NCI-H82 (cell line): ENCODE measurements at regions not wholly inside any gene's neighbourhood (a gene's known extent, or its start where the extent isn't known, plus 50 kb on each side); places are given as distances from the start of the nearest gene placed in this dataset.

ENCODE experiments used
- DNase-seq: peaks from one replicate; lab custom pipeline; 2025; lab: John Stamatoyannopoulos, UW

GRCh38 chr9:78806492-78807160 lies 509.7 kb downstream of the PSAT1 start:
- DNase-seq: no peak

- DNase-seq: no peak
Measured at GRCh38 chr9:78807286-78807685, 510.4 kb downstream of the PSAT1 start.

DNA sequence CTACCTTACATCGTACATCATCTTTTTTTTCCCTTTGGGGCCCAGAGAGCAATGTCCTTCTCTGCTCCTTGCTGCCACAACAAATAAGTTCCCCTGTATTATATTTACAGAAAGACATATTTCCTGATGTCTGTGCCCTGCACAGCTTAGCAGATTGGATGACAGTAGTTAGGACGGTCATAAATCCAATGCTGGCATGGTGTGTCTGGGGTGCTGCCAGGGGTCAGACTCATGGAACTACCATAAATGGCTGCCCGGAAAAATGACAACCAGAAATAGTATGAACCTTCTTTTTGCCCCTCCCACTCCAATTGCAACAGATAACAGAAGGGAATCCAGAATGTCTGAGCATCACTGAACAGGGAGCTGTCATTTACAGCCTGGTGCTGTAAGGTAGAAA lies 511.1 kb downstream of the PSAT1 start:
- DNase-seq: no peak

- DNase-seq: no peak
Measured at GRCh38 chr9:78811622-78812276, 514.8 kb downstream of the PSAT1 start.

GRCh38 chr9:78812665-78813064 lies 515.7 kb downstream of the PSAT1 start:
- DNase-seq: no peak

DNA sequence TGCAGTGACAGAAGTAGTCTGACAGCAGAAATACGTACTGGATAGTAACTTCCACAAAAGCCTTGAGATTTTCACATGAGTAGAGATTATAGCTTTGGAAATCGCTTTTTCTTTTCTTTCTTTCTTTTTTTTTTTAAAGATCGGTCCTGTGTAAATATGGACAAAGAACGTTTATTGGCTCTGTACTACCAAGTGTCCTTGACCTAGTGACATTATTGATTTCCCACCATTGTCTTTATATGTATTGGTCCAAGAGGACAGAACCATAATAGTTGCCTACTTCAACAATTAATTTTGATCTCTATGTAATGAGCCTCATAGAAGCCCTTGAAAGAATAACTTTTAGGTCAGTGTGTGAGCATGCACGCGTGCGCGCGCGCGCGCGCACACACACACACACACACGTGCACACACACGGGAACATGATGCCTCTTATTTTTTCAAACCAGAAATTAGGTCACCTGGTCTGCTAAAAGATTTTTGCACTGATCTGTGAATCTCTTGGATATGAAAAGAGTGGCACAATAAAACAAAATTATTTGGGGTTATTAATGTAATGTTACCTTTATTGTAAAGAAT lies 516.8 kb downstream of the PSAT1 start:
- no peak for DNase-seq

- peak; percentile 63 for DNase-seq
Measured at GRCh38 chr9:78821126-78821822, 524.3 kb downstream of the PSAT1 start.

- DNase-seq: no peak
Measured at GRCh38 chr9:78826527-78826926, 529.6 kb downstream of the PSAT1 start.

- no peak for DNase-seq
Measured at GRCh38 chr9:78828521-78828920, 531.6 kb downstream of the PSAT1 start.

GRCh38 chr9:78830301-78830700 lies 533.4 kb downstream of the PSAT1 start:
- no peak for DNase-seq

GRCh38 chr9:78831726-78832125 lies 534.8 kb downstream of the PSAT1 start:
- DNase-seq: no peak

- DNase-seq: no peak
Measured at GRCh38 chr9:78835928-78836450, 539.1 kb downstream of the PSAT1 start.

GRCh38 chr9:78839252-78839651 lies 542.3 kb downstream of the PSAT1 start:
- DNase-seq: no peak

DNA sequence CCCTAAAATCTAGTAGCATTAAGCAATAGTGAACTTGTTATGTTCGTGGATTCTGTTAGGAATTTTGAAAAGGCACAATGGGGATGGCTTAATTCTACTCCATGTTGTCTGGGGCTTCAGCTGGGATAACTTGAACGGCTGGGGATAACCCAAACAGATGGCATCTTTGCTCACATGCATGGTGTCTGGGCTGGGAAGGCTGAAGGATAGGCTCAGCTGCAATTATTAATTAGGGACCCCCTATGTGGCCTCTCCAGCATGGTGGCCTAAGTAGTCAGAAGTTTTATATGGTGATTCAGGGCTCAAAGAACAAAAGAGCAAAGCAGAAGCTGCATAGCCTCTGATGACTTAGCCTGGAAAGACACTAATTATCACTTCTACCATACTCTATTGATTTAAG lies 551.1 kb downstream of the PSAT1 start:
- DNase-seq: peak; percentile 45

GRCh38 chr9:78856144-78856543 lies 559.2 kb downstream of the PSAT1 start:
- no peak for DNase-seq

- DNase-seq: no peak
Measured at GRCh38 chr9:78856781-78857180, 559.9 kb downstream of the PSAT1 start.

DNA sequence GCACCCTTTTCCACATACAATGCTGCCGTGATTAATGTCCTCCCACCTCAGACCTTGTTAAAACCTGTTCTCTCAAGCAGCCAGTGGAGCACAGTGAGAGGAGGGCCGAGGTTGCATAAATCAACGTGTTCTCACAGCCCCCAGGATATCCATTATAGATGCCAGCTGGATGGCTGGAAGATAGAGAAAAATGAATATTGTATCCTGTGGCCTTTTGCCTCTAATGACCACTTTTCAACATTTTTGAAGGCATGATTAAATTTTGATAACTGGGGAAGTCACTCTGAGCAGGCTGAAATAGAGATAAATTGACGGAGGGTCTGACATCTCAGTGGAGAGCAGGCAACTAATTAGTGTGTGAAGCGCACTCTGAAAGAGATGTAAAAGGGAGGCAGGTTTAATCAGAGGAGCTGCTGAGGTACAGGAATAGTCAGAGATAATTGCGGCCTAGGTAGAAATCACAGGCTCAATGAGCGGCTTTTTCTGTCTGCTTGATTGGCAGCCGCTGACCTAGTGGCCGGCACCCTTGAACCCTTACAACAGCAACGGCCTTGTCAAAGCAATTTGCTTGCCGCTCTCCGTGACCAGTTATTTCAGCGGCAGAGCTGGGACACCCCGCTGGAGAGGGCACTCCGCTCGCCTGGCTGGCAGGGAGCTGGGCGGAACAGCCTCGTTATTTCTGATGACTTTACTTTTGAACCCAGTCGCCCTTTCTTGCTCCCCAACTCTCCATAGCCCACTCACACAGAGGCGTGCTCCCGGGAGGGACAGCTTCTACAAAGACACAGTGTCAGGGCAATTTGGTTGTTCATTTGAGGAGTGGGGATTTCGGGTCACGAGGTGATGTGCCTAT lies 560.7 kb downstream of the PSAT1 start:
- DNase-seq: no peak

- no peak for DNase-seq
Measured at GRCh38 chr9:78858266-78858665, 561.3 kb downstream of the PSAT1 start.

GRCh38 chr9:78860801-78861475 lies 564.0 kb downstream of the PSAT1 start:
- no peak for DNase-seq

GRCh38 chr9:78863531-78863930 lies 566.6 kb downstream of the PSAT1 start:
- no peak for DNase-seq

DNA sequence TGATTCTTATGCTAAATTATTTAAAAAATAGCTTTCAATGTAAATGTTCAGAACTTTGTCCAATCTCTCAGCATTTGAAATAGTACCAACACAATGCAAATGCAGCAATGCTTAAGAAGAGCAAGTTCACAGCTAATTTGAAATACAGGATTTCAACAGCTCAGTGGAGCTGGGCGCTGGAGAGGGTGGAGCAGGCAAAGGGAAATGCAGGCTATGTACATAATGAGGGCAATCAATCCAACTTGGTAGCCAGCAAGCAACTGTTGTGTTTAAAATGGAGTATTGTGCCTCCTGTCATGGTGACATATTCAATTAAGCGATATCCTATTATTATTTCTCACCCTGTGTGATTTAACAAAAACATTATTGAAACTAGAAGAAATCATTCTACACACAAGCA lies 568.8 kb downstream of the PSAT1 start:
- no peak for DNase-seq
